Renal cortex interstitium (tissue), 11 donors: ENCODE measurements at regions not wholly inside any gene's neighbourhood (a gene's known extent, or its start where the extent isn't known, plus 50 kb on each side); places are given as distances from the start of the nearest gene placed in this dataset.
"Not testable (repeated sequence)": the region's sequence is repeated elsewhere in the genome, so short reads cannot be mapped to it uniquely, and the experiment has no call there.

ENCODE experiments used
- DNase-seq, 11 donors: peaks; one replicate each; pipeline ENCODE4 v3.0.0-alpha.2; 2013; ENCODE audit warnings: low read depth in 9 of 11, low spot score in 4 of 11; ENCODE audit errors: extremely low read depth in 1 of 11

DNA sequence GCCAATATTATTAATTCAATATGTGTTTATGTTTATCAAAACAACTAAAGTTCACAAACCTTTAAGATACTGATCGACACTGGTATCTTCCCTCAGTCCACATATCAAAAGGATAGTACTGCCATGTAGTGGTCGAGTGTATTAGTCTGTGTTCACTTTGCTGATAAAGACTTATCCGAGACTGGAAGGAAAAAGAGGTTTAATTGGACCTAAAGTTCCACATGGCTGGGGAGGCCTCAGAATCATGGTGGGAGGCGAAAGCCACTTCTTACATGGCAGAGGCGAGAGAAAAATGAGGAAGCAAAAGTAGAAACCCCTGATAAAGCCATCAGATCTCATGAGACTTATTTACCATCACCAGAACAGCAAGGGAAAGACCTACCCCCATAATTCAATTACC, 325.4 kb upstream of the PHF14 start:
- no peak for DNase-seq

DNA sequence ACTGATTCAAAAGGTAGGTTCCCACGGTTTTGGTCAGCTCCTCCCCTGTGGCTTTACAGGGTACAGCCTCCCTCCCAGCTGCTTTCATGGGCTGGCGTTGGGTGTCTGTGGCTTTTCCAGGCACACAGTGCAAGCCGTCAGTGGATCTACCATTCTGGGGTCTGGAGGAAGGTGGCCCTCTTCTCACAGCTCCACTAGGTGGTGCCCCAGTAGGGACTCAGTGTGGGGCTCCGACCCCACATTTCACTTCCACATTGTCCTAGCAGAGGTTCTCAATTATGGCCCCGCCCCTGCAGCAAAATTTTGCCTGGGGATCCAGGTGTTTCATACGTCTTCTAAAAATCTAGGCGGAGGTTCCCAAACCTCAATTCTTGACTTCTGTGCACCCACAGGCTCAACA, 324.6 kb upstream of the PHF14 start:
- DNase-seq, result not testable (repeated sequence)

DNA sequence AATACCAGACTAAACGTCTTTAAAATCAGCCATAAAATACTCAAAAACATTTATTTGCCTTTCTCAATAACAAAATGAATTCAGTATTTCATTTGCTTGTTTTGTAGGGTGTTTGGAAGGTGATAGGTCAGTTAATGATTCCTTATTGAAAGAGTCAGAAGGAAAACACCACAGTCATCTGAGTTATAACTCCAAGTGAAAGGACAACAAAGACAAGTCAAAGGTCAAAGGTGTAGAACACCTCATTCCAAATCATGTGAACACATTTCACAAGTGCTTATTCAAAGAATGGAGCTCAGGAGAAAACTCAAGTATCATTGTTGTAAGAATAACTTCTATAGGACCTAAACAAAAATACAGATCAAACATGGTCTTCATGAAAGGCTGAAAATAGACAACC, 318.6 kb upstream of the PHF14 start:
- no peak for DNase-seq

DNA sequence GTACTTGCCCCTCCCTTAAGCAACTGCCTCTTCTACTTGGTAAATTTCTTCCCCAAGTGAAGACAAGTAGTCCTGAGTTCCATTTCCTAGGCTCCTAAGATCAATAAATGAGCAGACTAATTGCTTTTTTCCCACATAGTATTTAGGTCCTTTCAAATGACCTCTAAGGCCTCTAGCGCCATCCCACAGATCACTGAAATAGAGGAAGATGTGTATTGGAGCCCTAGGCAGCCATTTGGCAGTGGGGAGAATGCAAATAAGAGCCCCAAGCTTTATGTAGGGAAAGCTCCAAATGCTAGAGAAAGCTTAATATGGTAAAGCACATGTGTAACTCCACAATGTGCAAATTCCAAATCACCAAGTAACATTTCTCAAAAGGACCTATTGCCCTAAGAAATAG, 316.5 kb upstream of the PHF14 start:
- no peak for DNase-seq

DNA sequence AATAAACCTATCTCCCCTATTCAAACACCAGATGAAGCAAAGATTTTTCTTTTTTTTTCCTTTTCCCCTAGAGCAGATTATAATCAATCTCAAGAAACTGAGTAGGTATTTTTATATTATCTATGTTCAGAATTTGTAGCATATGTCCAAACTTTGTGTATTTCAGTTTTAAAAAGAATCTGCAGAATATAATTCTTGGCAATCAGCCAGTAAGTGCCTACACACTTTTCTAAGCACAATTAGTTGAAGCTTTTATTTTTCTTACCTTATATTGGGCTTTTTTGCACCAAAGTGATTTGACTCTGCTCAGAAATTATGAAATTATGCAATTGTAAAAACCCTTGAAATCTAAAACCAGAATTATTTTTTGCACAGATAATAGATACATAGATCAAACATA, 315.8 kb upstream of the PHF14 start:
- DNase-seq, result no peak

DNA sequence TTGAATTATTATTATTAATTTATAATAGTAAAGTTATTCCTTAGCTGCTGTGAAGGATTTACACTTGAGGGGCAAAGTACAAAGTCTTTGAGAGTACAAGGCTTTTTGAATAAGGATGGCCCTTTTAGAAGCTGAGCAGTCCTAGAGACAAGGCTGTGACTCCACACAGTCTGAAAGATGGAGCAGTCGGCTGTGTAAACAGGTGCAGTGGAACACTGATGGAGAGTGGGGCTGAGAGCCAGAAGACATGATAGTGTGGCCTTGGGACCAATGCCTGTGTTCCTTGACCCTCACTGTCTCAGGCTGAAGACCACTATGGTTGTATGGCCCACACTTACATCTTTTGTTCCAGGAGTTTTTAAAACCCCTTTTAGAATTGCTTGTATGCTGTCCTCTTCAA, 311.2 kb upstream of the PHF14 start:
- DNase-seq, result no peak

DNA sequence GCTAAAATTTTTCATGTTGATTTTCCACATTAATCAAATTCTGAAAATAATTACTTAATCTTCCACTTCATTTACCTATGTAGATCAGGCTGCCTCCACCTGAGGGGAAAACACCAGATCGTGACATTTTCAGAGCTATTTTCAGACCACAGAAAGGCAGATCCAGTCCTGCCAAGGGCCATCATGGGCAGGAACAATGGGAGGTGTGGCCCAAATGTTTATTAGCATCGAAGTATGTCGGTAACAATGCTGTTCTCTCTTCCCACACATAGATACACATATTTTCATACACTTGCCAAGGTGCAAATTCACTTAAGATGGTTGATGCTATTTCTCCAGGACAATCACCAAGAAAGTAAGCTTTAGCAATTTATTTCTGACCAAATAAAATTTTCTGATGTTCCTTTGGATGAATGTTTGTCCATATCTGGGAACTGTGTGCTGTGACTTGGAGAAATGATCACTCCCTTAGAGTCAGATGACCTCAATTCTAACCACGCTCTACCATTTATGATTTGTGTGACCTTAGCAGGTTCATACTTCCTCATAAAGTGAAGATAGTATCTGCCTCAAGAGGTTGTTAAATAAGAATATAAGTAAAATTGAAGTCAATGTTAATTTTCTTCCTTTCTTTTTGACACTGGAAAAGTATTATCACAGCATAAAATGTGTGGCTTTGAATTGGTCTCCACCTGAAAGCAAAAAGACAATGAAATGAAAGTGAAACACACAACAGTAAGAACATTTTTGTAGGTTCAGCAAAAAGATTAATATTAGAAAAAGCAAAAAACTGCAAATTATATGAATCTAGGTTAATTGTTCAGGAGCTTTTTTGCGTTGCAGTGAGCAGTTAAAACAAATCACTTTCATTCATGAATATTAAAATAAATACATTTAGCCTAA, 310.4 kb upstream of the PHF14 start:
- DNase-seq, result no peak

DNA sequence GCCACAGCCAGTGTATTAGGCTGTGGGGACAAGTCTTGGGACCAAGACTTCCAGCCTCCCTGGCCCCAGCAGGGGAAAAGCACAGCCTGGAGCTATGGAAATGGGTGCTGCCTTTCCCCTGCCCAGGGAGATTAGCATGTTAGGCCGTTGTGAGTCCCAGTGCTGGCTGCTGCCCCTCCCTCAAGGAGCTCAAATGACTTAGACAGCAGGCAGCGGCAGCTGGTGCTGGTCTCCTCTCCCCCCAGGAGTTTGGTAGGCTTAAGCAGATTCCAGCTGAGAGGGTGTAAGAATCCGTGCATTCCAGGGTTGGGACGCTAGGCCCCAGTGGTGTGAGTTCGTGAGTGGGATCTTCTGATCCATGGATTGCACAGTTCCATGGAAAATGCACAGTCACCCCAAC, 301.5 kb upstream of the PHF14 start:
- DNase-seq, result no peak

DNA sequence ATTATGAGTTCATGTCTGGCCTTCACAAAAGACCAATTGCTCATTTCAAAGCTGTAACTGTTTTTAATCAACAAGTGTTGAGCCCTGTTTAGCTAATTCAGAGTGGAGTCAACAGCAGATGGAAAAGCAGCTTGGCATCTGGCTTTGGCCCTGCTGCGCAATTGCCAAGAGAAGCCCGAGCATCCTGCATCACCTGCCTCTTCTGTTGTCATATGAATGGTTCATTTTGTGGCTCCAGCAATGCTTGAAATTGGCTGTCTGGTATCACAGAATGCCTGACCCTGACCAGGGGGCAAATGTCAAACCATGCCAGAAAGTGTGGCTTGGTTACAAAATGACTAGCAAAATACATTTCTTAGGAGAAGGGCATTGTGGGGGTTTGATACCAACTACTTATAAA, 296.5 kb upstream of the PHF14 start:
- DNase-seq, result no peak

DNA sequence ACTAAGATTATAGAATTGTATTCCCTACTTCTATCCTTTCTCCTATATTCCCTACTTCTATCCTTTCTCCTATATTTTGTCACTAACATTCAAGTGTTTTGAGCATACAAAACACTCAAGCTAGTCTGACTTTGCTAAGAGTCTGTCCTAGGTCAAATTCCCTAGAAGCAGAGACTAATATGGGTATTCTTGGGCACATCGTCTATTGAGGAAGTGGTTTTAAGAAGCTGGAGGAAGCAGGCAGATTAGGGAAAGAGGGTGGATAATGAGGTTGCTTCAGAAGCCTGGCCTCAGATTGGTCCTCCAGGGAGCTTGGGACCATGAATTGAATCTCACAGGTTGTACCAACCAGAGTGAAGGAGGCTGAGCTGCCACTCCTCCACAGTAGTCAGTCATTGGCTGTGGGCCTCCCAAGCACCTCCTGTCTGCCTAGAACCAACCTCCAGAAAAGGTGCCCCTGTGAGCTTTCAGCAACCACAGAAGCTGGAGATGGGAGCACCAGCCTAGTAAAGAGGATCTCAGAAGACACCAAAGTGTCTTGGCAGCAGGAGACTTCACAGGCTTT, 295.9 kb upstream of the PHF14 start:
- no peak for DNase-seq

DNA sequence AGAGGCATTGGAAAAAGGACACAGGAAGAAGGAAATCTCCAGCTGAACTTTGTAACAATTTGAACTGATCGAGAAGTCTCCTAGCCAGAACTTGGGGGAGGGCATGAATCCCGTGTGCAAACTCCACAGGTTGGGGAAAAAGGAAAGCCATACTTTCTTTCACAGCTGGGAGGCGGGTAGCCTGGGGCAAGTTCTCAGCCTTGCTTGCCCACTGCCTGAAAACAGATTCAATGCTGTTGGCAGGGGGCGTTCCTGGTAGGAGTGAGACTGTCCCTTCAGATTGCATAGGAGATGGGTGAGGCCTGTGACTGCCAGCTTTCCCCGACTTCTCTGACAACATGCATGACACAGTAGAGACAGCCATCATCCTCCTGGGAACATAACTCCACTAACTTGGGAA, 289.1 kb upstream of the PHF14 start:
- no peak for DNase-seq

DNA sequence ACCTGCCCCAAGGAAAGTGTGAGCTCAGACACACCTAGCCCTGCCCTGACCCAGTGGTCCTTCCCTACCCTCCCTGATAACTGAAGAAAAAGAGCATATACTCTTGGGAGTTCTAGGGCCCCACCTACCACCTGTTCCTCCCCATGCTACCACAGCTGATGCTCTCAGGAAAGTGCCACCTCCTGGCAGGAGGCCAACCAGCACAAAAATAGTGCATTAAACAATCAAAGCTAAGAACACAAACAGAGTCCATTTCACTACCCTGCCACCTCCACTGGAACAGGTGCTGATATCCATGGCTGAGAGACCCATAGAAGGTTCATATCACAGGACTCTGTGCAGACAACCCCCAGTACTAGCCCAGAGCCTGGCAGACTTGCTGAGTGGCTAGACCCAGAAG, 288.6 kb upstream of the PHF14 start:
- DNase-seq, result no peak

DNA sequence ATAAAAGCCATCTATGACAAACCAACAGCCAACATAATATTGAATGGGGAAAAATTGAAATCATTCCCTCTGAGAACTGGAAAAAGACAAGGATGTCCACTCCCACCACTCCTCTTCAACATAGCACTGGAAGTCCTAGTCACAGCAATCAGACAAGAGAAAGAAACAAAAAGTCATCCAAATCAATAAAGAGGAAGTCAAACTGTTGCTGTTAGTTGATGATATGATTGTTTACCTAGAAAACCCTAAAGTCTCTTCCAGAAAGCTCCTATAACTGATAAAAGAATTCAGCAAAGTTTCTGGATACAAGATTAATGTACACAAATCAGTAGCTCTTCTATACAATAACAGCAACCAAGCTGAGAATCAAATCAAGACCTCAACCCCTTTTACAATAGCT, 285.1 kb upstream of the PHF14 start:
- DNase-seq, result no peak

DNA sequence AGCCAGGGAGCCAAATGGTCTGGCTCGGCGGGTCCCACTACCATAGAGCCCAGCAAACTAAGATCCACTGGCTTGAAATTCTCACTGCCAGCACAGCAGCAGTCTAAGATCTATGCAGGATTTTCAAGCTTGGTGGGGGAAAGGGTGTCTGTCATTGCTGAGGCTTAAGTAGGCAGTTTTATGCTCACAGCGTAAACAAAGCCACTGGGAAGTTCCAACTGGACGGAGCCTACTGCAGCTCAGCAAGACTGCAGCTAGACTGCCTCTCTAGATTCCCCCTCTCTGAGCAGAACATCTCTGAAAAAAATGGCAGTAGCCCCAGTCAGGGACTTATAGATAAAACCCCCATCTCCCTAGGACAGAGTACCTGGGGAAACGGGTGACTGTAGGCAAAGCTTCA, 277.6 kb upstream of the PHF14 start:
- DNase-seq, result peak in 2 of 11 donors; percentile 4 to 13

DNA sequence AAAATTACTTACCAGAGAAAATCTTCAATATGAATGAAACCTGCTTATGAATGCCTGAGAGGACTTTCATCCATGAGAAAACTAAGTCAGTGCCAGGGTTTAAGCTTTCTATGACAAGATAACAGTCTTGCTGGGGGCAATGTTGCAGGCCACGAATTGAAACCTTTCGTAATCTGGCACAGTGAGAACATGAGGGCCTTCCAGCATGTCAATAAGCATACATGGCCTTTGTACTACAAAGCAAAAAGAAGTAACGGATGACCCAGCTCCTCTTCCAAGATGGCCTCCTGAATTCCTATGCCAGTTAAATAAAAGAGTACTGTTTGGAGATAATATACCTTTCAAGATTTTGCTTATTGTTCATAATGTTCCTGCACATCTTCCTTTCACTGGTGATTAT, 270.6 kb upstream of the PHF14 start:
- DNase-seq, result no peak

DNA sequence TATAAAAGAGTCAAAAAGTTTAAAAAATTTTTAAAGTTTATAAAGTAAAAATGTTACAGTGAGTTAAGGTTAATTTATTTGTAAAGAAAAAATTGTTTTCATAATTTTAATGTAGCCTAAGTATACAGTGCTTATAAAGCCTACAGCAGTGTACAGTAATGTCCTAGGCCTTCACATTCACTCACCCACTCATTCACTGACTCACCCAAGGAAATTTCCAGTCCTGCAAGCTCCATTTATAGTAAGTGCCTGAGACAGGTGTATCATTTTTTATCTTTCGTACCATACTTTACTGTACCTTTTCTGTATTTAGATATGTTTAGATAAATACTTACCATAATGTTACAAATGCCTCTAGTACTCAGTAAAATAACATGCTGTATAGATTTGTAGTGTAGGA, 269.7 kb upstream of the PHF14 start:
- no peak for DNase-seq

DNA sequence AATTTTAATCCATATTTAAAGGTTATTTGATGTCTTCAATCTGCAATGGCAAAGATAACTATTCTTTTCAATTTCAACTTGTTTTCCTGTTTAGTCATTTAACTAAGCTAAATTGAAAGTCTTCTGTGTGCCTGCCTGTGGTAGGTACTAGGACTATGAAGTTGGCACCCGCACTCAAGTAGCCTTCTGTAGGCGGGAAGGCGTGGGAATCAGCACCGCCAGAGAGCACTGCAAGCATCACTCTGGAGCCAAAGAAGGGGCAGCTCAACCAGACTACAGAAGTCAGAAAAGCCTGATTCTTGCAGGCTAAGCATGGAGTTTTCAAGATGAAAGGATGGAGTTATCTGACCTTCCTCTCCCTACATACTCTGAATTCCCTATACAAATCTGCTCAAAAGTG, 269.0 kb upstream of the PHF14 start:
- DNase-seq, result no peak

DNA sequence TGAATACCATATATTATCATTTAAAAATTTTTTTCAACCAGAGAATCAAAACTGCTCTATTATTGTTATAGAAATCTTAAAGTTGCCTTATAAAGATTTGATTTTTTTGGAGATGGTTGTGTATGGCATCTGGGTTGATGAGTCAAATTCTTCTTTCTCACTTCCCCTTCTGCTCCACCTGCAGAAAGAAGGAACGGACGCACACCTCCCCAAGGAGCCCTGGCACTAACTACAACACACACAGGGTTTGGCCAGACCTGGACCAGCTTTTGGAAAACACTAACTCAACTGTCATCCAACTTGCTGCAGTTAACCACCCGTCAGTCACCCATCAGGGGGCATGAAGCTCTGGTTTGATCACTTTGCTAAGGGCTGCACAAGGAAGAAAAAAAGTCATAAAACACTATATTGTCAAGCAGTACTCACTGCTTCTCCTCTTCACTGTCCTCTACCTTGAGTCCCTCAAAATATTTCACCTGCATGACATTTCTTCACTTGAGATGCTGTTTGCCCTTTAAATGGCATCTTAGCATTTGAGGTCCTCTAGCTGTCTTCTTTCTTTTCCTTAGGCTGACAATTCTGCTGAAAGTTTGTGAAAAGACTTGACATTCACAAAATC, 266.7 kb upstream of the PHF14 start:
- DNase-seq, result no peak

DNA sequence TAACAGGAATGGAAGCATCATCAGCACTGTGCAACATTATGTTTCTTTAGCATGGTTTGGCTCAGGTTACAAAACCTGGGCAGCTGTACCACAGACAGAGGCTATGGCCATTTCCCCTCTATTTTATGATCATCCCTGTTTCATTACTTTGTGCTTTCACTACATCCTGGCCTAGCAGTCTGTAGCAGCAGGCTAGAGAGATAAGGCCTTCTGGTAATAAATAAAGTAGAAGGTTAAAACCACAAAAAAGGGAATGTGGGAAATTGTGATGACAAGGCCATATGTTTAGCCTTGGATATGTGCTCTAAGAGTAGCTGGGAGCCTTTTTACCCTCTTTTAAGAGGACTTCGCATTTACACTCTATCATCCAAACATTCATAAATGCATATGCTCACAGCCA, 266.2 kb upstream of the PHF14 start:
- peak in 3 of 11 donors; percentile 3 to 15 (median 9) for DNase-seq

DNA sequence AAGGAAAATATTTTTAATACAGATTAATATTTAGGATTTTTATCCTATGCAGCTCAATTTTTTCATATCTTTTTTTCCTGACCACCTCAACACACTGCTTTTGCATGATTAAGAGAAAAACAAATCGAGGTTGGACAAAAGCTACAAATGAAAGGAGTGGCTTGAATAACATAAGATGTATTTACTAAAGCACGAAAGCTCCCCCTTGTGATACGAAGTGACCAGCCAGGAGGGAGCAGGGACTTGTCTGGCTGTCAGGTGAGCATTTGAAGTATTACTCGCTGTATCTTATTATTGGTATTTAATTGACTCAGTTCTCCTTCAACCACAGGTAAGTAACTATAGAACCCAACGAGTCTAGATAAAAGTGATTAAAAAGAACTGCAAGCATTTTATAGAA, 265.2 kb upstream of the PHF14 start:
- peak in 6 of 11 donors; percentile 12 to 30 (median 22) for DNase-seq

DNA sequence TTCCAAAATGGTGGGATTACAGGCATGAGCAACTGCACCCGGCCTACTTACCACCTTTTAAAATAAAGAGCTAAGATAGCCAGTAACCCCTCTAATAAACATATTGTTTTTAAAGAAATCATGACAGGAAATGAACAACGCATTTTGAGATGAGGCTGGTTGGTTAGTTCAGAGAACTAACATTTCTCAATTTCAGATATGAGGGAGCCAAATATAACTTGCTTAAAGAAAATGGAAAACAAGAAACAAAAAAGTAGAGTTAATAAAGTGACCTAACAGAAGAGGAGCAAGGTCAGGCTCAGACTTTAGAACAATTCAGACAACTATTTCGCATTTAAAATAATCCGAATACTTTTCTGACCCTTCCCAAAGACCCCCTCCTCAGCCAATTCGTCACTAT, 254.9 kb upstream of the PHF14 start:
- no peak for DNase-seq
